HG03139 (cell line): ENCODE measurements at regions not wholly inside any gene's neighbourhood (a gene's known extent, or its start where the extent isn't known, plus 50 kb on each side); places are given as distances from the start of the nearest gene placed in this dataset.

Source experiments
- ATAC-seq: cut with Tn5 transposase; IDR thresholded peaks from one replicate; pipeline ENCODE4 v1.9.1; 2021; ENCODE audit not compliant: unreplicated experiment

- ATAC-seq: no peak
These were observed 189.1 kb downstream of the PCDH18 start for GRCh38 chr4:137343221-137343620.

- no peak for ATAC-seq
These were observed 199.3 kb downstream of the PCDH18 start for GRCh38 chr4:137333031-137333430.

GRCh38 chr4:137312257-137312656 is 220.0 kb downstream of the PCDH18 start:
- no peak for ATAC-seq

- ATAC-seq: no peak
These were observed 221.5 kb downstream of the PCDH18 start for GRCh38 chr4:137310593-137311490.

- ATAC-seq: no peak
These were observed 222.1 kb downstream of the PCDH18 start for GRCh38 chr4:137310166-137310565.

- no peak for ATAC-seq
These were observed 222.9 kb downstream of the PCDH18 start for GRCh38 chr4:137309424-137309823.

- no peak for ATAC-seq
These were observed 224.5 kb downstream of the PCDH18 start for GRCh38 chr4:137307806-137308205.

- ATAC-seq: no peak
These were observed 231.5 kb downstream of the PCDH18 start for GRCh38 chr4:137300776-137301175.

- ATAC-seq: no peak
These were observed 233.0 kb downstream of the PCDH18 start for GRCh38 chr4:137299281-137299680.

GRCh38 chr4:137293281-137293680 is 239.0 kb downstream of the PCDH18 start:
- ATAC-seq: no peak

GRCh38 chr4:137283737-137284136 is 248.6 kb downstream of the PCDH18 start:
- ATAC-seq: no peak

GRCh38 chr4:137278431-137278830 is 253.9 kb downstream of the PCDH18 start:
- no peak for ATAC-seq

- no peak for ATAC-seq
These were observed 257.9 kb downstream of the PCDH18 start for GRCh38 chr4:137274404-137274803.

- no peak for ATAC-seq
These were observed 265.3 kb downstream of the PCDH18 start for GRCh38 chr4:137267024-137267423.

- ATAC-seq: no peak
These were observed 265.8 kb downstream of the PCDH18 start for GRCh38 chr4:137266511-137266910.

GRCh38 chr4:137263206-137263605 is 269.1 kb downstream of the PCDH18 start:
- no peak for ATAC-seq

- ATAC-seq: no peak
These were observed 278.3 kb downstream of the PCDH18 start for GRCh38 chr4:137253949-137254348.

- no peak for ATAC-seq
These were observed 283.2 kb downstream of the PCDH18 start for GRCh38 chr4:137249112-137249511.

GRCh38 chr4:137238456-137239162 is 293.7 kb downstream of the PCDH18 start:
- no peak for ATAC-seq

- ATAC-seq: no peak
These were observed 305.4 kb downstream of the PCDH18 start for GRCh38 chr4:137226900-137227299.

GRCh38 chr4:137226221-137226620 is 306.1 kb downstream of the PCDH18 start:
- no peak for ATAC-seq
